Stomach (tissue), 4 donors: ENCODE measurements at regions not wholly inside any gene's neighbourhood (a gene's known extent, or its start where the extent isn't known, plus 50 kb on each side); places are given as distances from the start of the nearest gene placed in this dataset.
"Not testable (repeated sequence)": the region's sequence is repeated elsewhere in the genome, so short reads cannot be mapped to it uniquely, and the experiment has no call there.

Experiments used
- CTCF ChIP-seq, 7 experiments: fragments of 450-650 bp in 4 of 7; fragments of 200-600 bp in 3 of 7; sonication (generic) in 3 of 7; IDR thresholded peaks; one replicate each; pipeline ENCODE4 v1.5.1; 2016 to 2019; ENCODE audit warnings: antibody characterized with exemption in 7 of 7, control low read depth in 2 of 7, mild to moderate bottlenecking in 1 of 7
- POLR2A ChIP-seq, 4 donors: fragments of 450-650 bp; IDR thresholded peaks; one replicate each; pipeline ENCODE4 v1.6.1; 2016; ENCODE audit warnings: antibody characterized with exemption in 4 of 4, control low read depth in 2 of 4, mild to moderate bottlenecking in 1 of 4, moderate library complexity in 1 of 4

- TF ChIP-seq POLR2A, CTCF (IDR thresholded peaks at IDR 0.05): not testable (repeated sequence)
Measured at GRCh38 chr21:18857606-18858005, 454.0 kb upstream of the TMPRSS15 start.
